NB4 (cell line): ENCODE measurements at regions not wholly inside any gene's neighbourhood (a gene's known extent, or its start where the extent isn't known, plus 50 kb on each side); places are given as distances from the start of the nearest gene placed in this dataset.

Experiments
- CTCF ChIP-seq: IDR thresholded peaks from one replicate; pipeline ENCODE4 v1.5.1; 2012; ENCODE audit warnings: low read depth, low read length
- MYC ChIP-seq: IDR thresholded peaks from 2 replicates; pipeline ENCODE4 v1.6.1; 2011; ENCODE audit warnings: low read depth, low read length
- POLR2A ChIP-seq: IDR thresholded peaks from 2 replicates; pipeline ENCODE4 v1.6.1; 2011; ENCODE audit warnings: mild to moderate bottlenecking; ENCODE audit not compliant: insufficient read length; ENCODE audit errors: extremely low read depth
- TF ChIP-seq, protein P1 (sequence below): IDR thresholded peaks from 2 replicates; pipeline ENCODE4 v1.6.1; 2011; ENCODE audit warnings: low read depth, low read length

- TF ChIP-seq CTCF = no peak
- TF ChIP-seq POLR2A = no peak
- TF ChIP-seq MYC = no peak
- TF ChIP-seq, protein P1, sequence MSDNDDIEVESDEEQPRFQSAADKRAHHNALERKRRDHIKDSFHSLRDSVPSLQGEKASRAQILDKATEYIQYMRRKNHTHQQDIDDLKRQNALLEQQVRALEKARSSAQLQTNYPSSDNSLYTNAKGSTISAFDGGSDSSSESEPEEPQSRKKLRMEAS = no peak
These were observed 689.4 kb downstream of the NOVA1 start for GRCh38 chr14:25908277-25909044.
